WTC11 (cell line): ENCODE measurements at regions not wholly inside any gene's neighbourhood (a gene's known extent, or its start where the extent isn't known, plus 50 kb on each side); places are given as distances from the start of the nearest gene placed in this dataset.

ENCODE experiments used
- ATAC-seq: fragments of 200-7000 bp; cut with Tn5 transposase; 2 replicates; pipeline ENCODE4 v1.10.0; 2021; ENCODE audit warnings: mild to moderate bottlenecking, moderate library complexity
- CTCF ChIA-PET: fragments of 300-600 bp; sonication (Branson Sonifier 250); formaldehyde crosslinking; loops from one replicate; lab custom pipeline; 2021; ENCODE audit warnings: antibody characterized with exemption; lab: Charles Lee
- POLR2A ChIA-PET: fragments of 350-600 bp; sonication (Branson Sonifier 250); formaldehyde crosslinking; loops from one replicate; lab custom pipeline; 2021; ENCODE audit warnings: antibody characterized with exemption; lab: Charles Lee
- DNase-seq: peaks from one replicate; pipeline ENCODE4 v3.0.0; 2021; ENCODE audit warnings: low spot score
- H3K27ac Mint-ChIP-seq: 2 replicates; pipeline ENCODE4 v1.8.0; 2021; ENCODE audit warnings: mixed read lengths
- H3K27me3 Mint-ChIP-seq: 2 replicates; pipeline ENCODE4 v1.8.0; 2021; ENCODE audit warnings: low read depth, mild to moderate bottlenecking, moderate library complexity, mixed read lengths
- H3K36me3 Mint-ChIP-seq: 2 replicates; pipeline ENCODE4 v1.8.0; 2021; ENCODE audit warnings: mixed read lengths
- H3K4me1 Mint-ChIP-seq: 2 replicates; pipeline ENCODE4 v1.8.0; 2022; ENCODE audit warnings: mixed read lengths
- H3K4me3 Mint-ChIP-seq: 2 replicates; pipeline ENCODE4 v1.8.0; 2021; ENCODE audit warnings: mild to moderate bottlenecking, moderate library complexity, mixed read lengths
- H3K9me3 Mint-ChIP-seq: 2 replicates; pipeline ENCODE4 v1.8.0; 2021; ENCODE audit warnings: mixed read lengths
- AR ChIP-seq: fragments of 250-450 bp; sonication (Bioruptor Pico); IDR thresholded peaks from 2 replicates; pipeline ENCODE4 v1.9.0; 2021; ENCODE audit warnings: mild to moderate bottlenecking
- ATF1 ChIP-seq: sonication (generic); formaldehyde crosslinking; IDR thresholded peaks from 2 replicates; pipeline ENCODE4 v1.8.1; 2023; ENCODE audit warnings: mild to moderate bottlenecking, moderate library complexity, missing genetic modification reagents
- ATF6 ChIP-seq: sonication (generic); formaldehyde crosslinking; IDR thresholded peaks from 2 replicates; pipeline ENCODE4 v1.8.1; 2023; ENCODE audit warnings: mild to moderate bottlenecking, missing genetic modification reagents
- CREM ChIP-seq: sonication (generic); formaldehyde crosslinking; IDR thresholded peaks from 2 replicates; pipeline ENCODE4 v1.8.1; 2022; ENCODE audit warnings: mild to moderate bottlenecking, missing genetic modification reagents, moderate library complexity
- ETV6 ChIP-seq: sonication (generic); formaldehyde crosslinking; IDR thresholded peaks from 2 replicates; pipeline ENCODE4 v1.8.1; 2022; ENCODE audit warnings: mild to moderate bottlenecking, missing genetic modification reagents
- GABPB1 ChIP-seq: sonication (generic); formaldehyde crosslinking; IDR thresholded peaks from 2 replicates; pipeline ENCODE4 v1.8.1; 2023; ENCODE audit warnings: mild to moderate bottlenecking, missing genetic modification reagents
- MXD4 ChIP-seq: fragments of 250-450 bp; sonication (Bioruptor Pico); IDR thresholded peaks from 2 replicates; pipeline ENCODE4 v1.8.0; 2021; ENCODE audit warnings: mild to moderate bottlenecking, moderate library complexity, borderline replicate concordance
- NR2C2 ChIP-seq: sonication (generic); formaldehyde crosslinking; IDR thresholded peaks from 2 replicates; pipeline ENCODE4 v1.8.0; 2022; ENCODE audit warnings: mild to moderate bottlenecking, missing genetic modification reagents
- OVOL2 ChIP-seq: fragments of 250-450 bp; sonication (Bioruptor Pico); IDR thresholded peaks from 2 replicates; pipeline ENCODE4 v1.9.0; 2021; ENCODE audit warnings: mild to moderate bottlenecking, borderline replicate concordance
- SOX15 ChIP-seq: fragments of 250-450 bp; sonication (Bioruptor Pico); IDR thresholded peaks from 2 replicates; pipeline ENCODE4 v1.9.0; 2021; ENCODE audit warnings: mild to moderate bottlenecking
- TEAD1 ChIP-seq: sonication (generic); formaldehyde crosslinking; IDR thresholded peaks from 2 replicates; pipeline ENCODE4 v1.8.0; 2022; ENCODE audit warnings: mild to moderate bottlenecking, missing genetic modification reagents
- TEAD4 ChIP-seq: sonication (generic); formaldehyde crosslinking; IDR thresholded peaks from 2 replicates; pipeline ENCODE4 v1.8.0; 2022; ENCODE audit warnings: mild to moderate bottlenecking, missing genetic modification reagents
- TP53 ChIP-seq: sonication (generic); formaldehyde crosslinking; IDR thresholded peaks from 2 replicates; pipeline ENCODE4 v1.8.1; 2023; ENCODE audit warnings: mild to moderate bottlenecking, missing genetic modification reagents
- USF1 ChIP-seq: sonication (generic); formaldehyde crosslinking; IDR thresholded peaks from 2 replicates; pipeline ENCODE4 v1.8.0; 2022; ENCODE audit warnings: mild to moderate bottlenecking, missing genetic modification reagents
- ZBTB21 ChIP-seq: sonication (generic); formaldehyde crosslinking; IDR thresholded peaks from 2 replicates; pipeline ENCODE4 v1.8.1; 2023; ENCODE audit warnings: mild to moderate bottlenecking, missing genetic modification reagents, borderline replicate concordance
- ZBTB43 ChIP-seq: sonication (generic); formaldehyde crosslinking; IDR thresholded peaks from 2 replicates; pipeline ENCODE4 v1.8.1; 2023; ENCODE audit warnings: mild to moderate bottlenecking, missing genetic modification reagents
- ZNF219 ChIP-seq: sonication (generic); formaldehyde crosslinking; IDR thresholded peaks from 2 replicates; pipeline ENCODE4 v1.8.0; 2023; ENCODE audit warnings: missing genetic modification reagents, mild to moderate bottlenecking, borderline replicate concordance
- ZNF317 ChIP-seq: sonication (generic); formaldehyde crosslinking; IDR thresholded peaks from 2 replicates; pipeline ENCODE4 v1.8.1; 2023; ENCODE audit warnings: low read depth, mild to moderate bottlenecking, moderate library complexity, missing genetic modification reagents, borderline replicate concordance
- ZNF671 ChIP-seq: fragments of 250-450 bp; sonication (Bioruptor Pico); IDR thresholded peaks from 2 replicates; pipeline ENCODE4 v1.8.0; 2021; ENCODE audit warnings: mild to moderate bottlenecking
- TF ChIP-seq, protein P1 (sequence below): sonication (generic); formaldehyde crosslinking; IDR thresholded peaks from 2 replicates; pipeline ENCODE4 v1.8.1; 2022; ENCODE audit warnings: low read depth, mild to moderate bottlenecking, moderate library complexity, missing genetic modification reagents, borderline replicate concordance
- TF ChIP-seq, protein P2 (sequence below): sonication (generic); formaldehyde crosslinking; conservative IDR thresholded peaks from 2 replicates; pipeline ENCODE4 v1.8.1; 2022; ENCODE audit warnings: mild to moderate bottlenecking, missing genetic modification reagents
- TF ChIP-seq, protein P3 (sequence below): sonication (generic); formaldehyde crosslinking; IDR thresholded peaks from 2 replicates; pipeline ENCODE4 v1.8.1; 2023; ENCODE audit warnings: mild to moderate bottlenecking, moderate library complexity, missing genetic modification reagents
- TF ChIP-seq, protein P4 (sequence below): fragments of 250-450 bp; sonication (Bioruptor Pico); IDR thresholded peaks from 2 replicates; pipeline ENCODE4 v1.8.0; 2021; ENCODE audit warnings: mild to moderate bottlenecking

GRCh38 chr15:60212536-60212935 is 185.2 kb downstream of the ANXA2 start:
- H3K27me3 Mint-ChIP-seq: no peaks in the 10 kb centered on the region
- CTCF ChIA-PET: interaction anchor here (0.5 to 1.7 kb wide), 9 partner anchors 18 to 523 kb away, joined by 3 to 7 read pairs (median 4); no protein-coding TSS in a partner anchor
- POLR2A ChIA-PET: no interaction called here
- TF ChIP-seq CREM: no peak
- TF ChIP-seq ZNF219 (CRISPR knock-in tag): no peak
- TF ChIP-seq, protein P1, sequence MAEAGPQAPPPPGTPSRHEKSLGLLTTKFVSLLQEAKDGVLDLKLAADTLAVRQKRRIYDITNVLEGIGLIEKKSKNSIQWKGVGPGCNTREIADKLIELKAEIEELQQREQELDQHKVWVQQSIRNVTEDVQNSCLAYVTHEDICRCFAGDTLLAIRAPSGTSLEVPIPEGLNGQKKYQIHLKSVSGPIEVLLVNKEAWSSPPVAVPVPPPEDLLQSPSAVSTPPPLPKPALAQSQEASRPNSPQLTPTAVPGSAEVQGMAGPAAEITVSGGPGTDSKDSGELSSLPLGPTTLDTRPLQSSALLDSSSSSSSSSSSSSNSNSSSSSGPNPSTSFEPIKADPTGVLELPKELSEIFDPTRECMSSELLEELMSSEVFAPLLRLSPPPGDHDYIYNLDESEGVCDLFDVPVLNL: no peak
- no peak for TF ChIP-seq ZBTB21 (CRISPR knock-in tag)
- TF ChIP-seq MXD4 (CRISPR knock-in tag): no peak
- TF ChIP-seq, all 79 proteins: peak for 0
- peak; percentile 33 for DNase-seq
- peak; percentile 80 for ATAC-seq
- H3K9me3 Mint-ChIP-seq: no peaks in the 10 kb centered on the region
- H3K36me3 Mint-ChIP-seq: no peaks in the 10 kb centered on the region
- no peak overlapping the region for H3K27ac Mint-ChIP-seq
- peaks cover 4% of the 10 kb centered on the region for H3K4me1 Mint-ChIP-seq
- H3K4me3 Mint-ChIP-seq: no peak overlapping the region

DNA sequence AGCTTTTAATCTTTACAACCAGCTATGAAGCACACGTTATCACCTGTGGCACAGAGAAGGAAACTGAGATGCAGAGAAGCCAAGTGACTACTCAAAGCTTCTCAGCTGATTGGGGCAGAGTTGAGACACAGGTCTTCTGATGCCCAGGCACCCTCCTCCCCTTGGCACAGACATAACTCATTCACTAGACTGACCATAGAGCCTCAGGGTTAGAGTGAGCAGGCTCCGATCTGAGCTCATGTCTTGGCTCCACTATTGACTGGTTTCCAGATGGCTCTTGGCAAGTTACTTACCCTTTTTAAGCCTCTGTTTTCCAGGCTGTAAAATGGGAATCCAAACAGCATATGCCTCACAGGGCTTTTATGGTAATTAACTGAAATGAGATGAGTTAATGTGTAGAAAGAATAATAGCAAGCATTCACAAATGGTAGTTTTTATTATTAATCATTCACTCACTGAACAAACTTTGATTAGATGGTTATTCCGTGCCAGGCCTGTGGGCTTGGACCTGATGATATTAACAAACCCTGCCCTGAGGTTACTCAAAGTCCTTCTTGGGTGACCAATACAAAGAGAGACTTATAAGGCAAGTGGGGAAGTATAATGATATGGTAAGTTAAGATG is 184.3 kb downstream of the ANXA2 start:
- Mint-ChIP-seq H3K4me3 (no peak overlapping the region), H3K27me3 (no peaks in the 10 kb centered on the region), H3K27ac (no peak overlapping the region), H3K36me3 (no peaks in the 10 kb centered on the region), H3K9me3 (no peaks in the 10 kb centered on the region), H3K4me1 (no peaks in the 10 kb centered on the region; the same call in 1 of the 2 replicates)
- ATAC-seq: no peak
- ChIA-PET POLR2A (no interaction called here), CTCF (interaction anchor here (1.4 to 1.7 kb wide), 2 partner anchors 17 to 59 kb away, joined by 4 to 6 read pairs; no protein-coding TSS in a partner anchor)
- no peak for TF ChIP-seq NR2C2
- TF ChIP-seq AR (CRISPR knock-in tag): no peak
- TF ChIP-seq ZNF671 (CRISPR knock-in tag): no peak
- no peak for TF ChIP-seq OVOL2
- no peak for TF ChIP-seq ZNF317
- TF ChIP-seq TEAD1 (CRISPR knock-in tag): no peak
- no peak for TF ChIP-seq ATF6 (CRISPR knock-in tag)
- no peak for TF ChIP-seq ATF1 (CRISPR knock-in tag)
- no peak for TF ChIP-seq TEAD4
- TF ChIP-seq TP53 (CRISPR knock-in tag): no peak
- TF ChIP-seq, protein P2, sequence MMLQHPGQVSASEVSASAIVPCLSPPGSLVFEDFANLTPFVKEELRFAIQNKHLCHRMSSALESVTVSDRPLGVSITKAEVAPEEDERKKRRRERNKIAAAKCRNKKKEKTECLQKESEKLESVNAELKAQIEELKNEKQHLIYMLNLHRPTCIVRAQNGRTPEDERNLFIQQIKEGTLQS (CRISPR knock-in tag): no peak
- no peak for TF ChIP-seq USF1 (CRISPR knock-in tag)
- TF ChIP-seq GABPB1 (CRISPR knock-in tag): no peak
- TF ChIP-seq, protein P3, sequence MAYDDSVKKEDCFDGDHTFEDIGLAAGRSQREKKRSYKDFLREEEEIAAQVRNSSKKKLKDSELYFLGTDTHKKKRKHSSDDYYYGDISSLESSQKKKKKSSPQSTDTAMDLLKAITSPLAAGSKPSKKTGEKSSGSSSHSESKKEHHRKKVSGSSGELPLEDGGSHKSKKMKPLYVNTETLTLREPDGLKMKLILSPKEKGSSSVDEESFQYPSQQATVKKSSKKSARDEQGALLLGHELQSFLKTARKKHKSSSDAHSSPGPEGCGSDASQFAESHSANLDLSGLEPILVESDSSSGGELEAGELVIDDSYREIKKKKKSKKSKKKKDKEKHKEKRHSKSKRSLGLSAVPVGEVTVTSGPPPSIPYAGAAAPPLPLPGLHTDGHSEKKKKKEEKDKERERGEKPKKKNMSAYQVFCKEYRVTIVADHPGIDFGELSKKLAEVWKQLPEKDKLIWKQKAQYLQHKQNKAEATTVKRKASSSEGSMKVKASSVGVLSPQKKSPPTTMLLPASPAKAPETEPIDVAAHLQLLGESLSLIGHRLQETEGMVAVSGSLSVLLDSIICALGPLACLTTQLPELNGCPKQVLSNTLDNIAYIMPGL (CRISPR knock-in tag): no peak
- no peak for TF ChIP-seq MXD4 (CRISPR knock-in tag)
- TF ChIP-seq SOX15 (CRISPR knock-in tag): no peak
- no peak for TF ChIP-seq ZBTB43
- TF ChIP-seq ETV6: no peak
- TF ChIP-seq, protein P4, sequence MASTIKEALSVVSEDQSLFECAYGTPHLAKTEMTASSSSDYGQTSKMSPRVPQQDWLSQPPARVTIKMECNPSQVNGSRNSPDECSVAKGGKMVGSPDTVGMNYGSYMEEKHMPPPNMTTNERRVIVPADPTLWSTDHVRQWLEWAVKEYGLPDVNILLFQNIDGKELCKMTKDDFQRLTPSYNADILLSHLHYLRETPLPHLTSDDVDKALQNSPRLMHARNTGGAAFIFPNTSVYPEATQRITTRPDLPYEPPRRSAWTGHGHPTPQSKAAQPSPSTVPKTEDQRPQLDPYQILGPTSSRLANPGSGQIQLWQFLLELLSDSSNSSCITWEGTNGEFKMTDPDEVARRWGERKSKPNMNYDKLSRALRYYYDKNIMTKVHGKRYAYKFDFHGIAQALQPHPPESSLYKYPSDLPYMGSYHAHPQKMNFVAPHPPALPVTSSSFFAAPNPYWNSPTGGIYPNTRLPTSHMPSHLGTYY (CRISPR knock-in tag): no peak
- no peak for DNase-seq
